Rectal smooth muscle tissue (tissue), 1 donor: ENCODE measurements at regions not wholly inside any gene's neighbourhood (a gene's known extent, or its start where the extent isn't known, plus 50 kb on each side); places are given as distances from the start of the nearest gene placed in this dataset.
"Not testable (repeated sequence)": the region's sequence is repeated elsewhere in the genome, so short reads cannot be mapped to it uniquely, and the experiment has no call there.

Experiments used
- H3K27ac ChIP-seq: one replicate; pipeline ENCODE4 v1.7.0; 2013; ENCODE audit warnings: low read depth, low read length, inconsistent platforms
- H3K27me3 ChIP-seq: one replicate; pipeline ENCODE4 v1.7.0; 2013; ENCODE audit warnings: low read length; ENCODE audit not compliant: control insufficient read depth, insufficient read depth
- H3K36me3 ChIP-seq: one replicate; pipeline ENCODE4 v1.7.0; 2013; ENCODE audit warnings: low read length; ENCODE audit not compliant: control insufficient read depth, insufficient read depth
- H3K4me1 ChIP-seq: one replicate; pipeline ENCODE4 v1.7.0; 2013; ENCODE audit warnings: low read length; ENCODE audit not compliant: control insufficient read depth, insufficient read depth
- H3K4me3 ChIP-seq: one replicate; pipeline ENCODE4 v1.7.0; 2013; ENCODE audit warnings: low read length
- H3K9ac ChIP-seq: one replicate; pipeline ENCODE4 v1.7.0; 2013; ENCODE audit warnings: low read length

DNA sequence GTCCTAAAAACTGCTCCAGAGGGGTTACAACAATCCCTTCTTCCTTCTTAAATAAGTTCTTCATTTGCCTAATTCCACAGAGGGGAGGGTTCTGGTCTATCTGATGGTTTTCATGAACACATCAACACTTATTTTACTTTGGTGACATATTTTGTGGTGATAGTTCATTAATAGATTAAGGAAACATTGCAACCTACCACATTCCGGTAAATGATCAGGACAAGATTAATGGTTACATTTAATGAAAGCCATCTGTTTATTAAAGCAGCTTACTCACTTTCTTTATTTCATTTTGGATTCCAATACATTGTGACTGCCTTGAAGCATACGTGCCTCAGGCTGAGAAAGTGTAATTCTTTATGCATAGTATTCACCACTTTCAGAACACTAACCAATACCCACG, 101.0 kb downstream of the SKIDA1 start:
- H3K4me1 ChIP-seq, result no peaks in the 10 kb centered on the region
- H3K9ac ChIP-seq, result no peak overlapping the region

GRCh38 chr10:21423850-21424249, 101.6 kb downstream of the SKIDA1 start:
- H3K36me3 ChIP-seq, result no peaks in the 10 kb centered on the region
- H3K4me3 ChIP-seq, result no peak overlapping the region
- no peak overlapping the region for H3K9ac ChIP-seq
- H3K4me1 ChIP-seq, result no peaks in the 10 kb centered on the region
- no peaks in the 10 kb centered on the region for H3K27me3 ChIP-seq
- H3K27ac ChIP-seq, result no peak overlapping the region

More for the DNA sequence above, 101.0 kb downstream of the SKIDA1 start:
- H3K27me3 ChIP-seq, result no peaks in the 10 kb centered on the region
- no peaks in the 10 kb centered on the region for H3K36me3 ChIP-seq
- no peak overlapping the region for H3K4me3 ChIP-seq
- no peak overlapping the region for H3K27ac ChIP-seq

DNA sequence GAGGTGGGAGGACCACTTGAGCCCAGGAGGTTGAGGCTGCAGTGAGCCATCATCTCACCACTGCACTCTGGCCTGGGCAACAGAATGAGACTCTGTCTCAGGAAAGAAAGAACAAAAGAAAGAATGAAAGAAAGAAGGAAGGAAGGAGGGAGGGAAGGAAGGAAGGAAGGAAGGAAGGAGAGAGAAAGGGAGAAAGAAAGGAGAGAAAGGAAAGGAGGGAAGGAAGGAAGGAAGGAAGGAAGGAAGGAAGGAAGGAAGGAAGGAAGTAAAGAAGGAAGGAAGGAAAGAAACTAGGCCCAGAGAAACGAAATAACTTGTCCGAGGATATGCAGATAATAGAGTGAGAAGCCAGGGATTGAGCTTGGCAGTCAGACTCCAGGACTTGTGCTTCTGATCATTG, 102.1 kb downstream of the SKIDA1 start:
- H3K4me3 ChIP-seq, result no peak overlapping the region
- no peak overlapping the region for H3K9ac ChIP-seq
- no peak overlapping the region for H3K27ac ChIP-seq
- no peaks in the 10 kb centered on the region for H3K36me3 ChIP-seq
- H3K27me3 ChIP-seq, result no peaks in the 10 kb centered on the region
- H3K4me1 ChIP-seq, result no peaks in the 10 kb centered on the region

DNA sequence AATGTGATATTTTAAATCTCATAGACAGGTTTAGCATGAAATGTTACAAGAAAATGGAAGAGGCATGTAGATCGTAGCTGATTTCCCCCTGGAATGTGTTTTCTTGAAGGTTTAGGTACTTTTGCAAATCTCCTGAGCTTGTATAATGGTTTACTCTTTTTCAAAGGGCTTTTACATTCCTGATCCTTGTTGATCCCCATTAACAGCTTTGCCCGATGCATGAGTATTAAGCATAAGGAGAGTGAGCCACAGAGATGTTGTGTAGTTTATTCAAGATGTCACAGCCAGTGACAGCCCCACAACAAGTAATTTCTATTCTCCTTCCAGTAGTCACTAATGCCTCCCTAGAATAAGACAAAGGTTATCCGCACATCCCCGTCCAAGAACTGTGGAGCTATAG, 103.7 kb downstream of the SKIDA1 start:
- Histone ChIP-seq H3K4me1 (no peaks in the 10 kb centered on the region), H3K9ac (no peak overlapping the region), H3K27ac (no peak overlapping the region), H3K27me3 (no peaks in the 10 kb centered on the region), H3K36me3 (no peaks in the 10 kb centered on the region), H3K4me3 (no peak overlapping the region)

- Histone ChIP-seq H3K27ac (no peak overlapping the region), H3K4me3 (no peak overlapping the region), H3K27me3 (no peaks in the 10 kb centered on the region), H3K36me3 (no peaks in the 10 kb centered on the region), H3K9ac (no peak overlapping the region), H3K4me1 (no peaks in the 10 kb centered on the region)
Observed at GRCh38 chr10:21421016-21421415, 104.5 kb downstream of the SKIDA1 start.

DNA sequence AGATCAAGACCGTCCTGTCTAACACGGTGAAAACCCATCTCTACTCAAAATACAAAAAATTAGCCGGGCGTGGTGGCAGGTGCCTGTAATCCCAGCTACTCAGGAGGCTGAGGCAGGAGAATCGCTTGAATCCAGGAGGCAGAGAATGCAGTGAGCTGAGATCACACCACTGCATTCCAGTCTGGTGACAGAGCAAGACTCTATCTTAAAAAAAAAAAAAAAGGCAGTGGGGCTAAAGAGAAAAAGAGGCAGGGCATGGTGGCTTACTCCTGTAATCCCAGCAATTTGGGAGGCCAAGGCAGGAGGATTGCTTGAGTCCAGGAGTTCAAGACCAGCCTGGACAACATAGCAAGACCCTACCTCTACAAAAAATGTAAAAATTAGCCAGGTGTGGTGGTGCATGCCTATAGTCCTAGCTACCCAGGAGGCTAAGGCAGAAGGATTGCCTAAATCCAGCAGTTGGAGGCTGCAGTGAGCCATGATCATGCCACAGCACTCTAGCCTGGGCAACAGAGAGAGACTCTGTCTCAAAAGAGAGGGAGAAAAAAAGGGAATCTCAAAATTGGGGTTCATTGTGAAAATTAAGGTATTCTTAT, 106.4 kb downstream of the SKIDA1 start:
- H3K4me1 ChIP-seq, H3K4me3 ChIP-seq, H3K9ac ChIP-seq, H3K27ac ChIP-seq, H3K36me3 ChIP-seq, H3K27me3 ChIP-seq: not testable (repeated sequence)

GRCh38 chr10:21417172-21417712, 108.2 kb downstream of the SKIDA1 start:
- Histone ChIP-seq H3K4me3 (no peak overlapping the region), H3K9ac (no peak overlapping the region), H3K4me1 (no peaks in the 10 kb centered on the region), H3K27ac (no peak overlapping the region), H3K36me3 (no peaks in the 10 kb centered on the region), H3K27me3 (no peaks in the 10 kb centered on the region)

GRCh38 chr10:21413680-21414079, 111.8 kb downstream of the SKIDA1 start:
- no peaks in the 10 kb centered on the region for H3K36me3 ChIP-seq
- no peaks in the 10 kb centered on the region for H3K27me3 ChIP-seq
- no peak overlapping the region for H3K4me3 ChIP-seq
- H3K4me1 ChIP-seq, result no peaks in the 10 kb centered on the region
- H3K9ac ChIP-seq, result no peak overlapping the region
- no peak overlapping the region for H3K27ac ChIP-seq

- Histone ChIP-seq H3K36me3 (no peaks in the 10 kb centered on the region), H3K27ac (no peak overlapping the region), H3K9ac (no peak overlapping the region), H3K27me3 (no peaks in the 10 kb centered on the region), H3K4me1 (no peaks in the 10 kb centered on the region), H3K4me3 (no peak overlapping the region)
Observed at GRCh38 chr10:21413268-21413667, 112.2 kb downstream of the SKIDA1 start.

DNA sequence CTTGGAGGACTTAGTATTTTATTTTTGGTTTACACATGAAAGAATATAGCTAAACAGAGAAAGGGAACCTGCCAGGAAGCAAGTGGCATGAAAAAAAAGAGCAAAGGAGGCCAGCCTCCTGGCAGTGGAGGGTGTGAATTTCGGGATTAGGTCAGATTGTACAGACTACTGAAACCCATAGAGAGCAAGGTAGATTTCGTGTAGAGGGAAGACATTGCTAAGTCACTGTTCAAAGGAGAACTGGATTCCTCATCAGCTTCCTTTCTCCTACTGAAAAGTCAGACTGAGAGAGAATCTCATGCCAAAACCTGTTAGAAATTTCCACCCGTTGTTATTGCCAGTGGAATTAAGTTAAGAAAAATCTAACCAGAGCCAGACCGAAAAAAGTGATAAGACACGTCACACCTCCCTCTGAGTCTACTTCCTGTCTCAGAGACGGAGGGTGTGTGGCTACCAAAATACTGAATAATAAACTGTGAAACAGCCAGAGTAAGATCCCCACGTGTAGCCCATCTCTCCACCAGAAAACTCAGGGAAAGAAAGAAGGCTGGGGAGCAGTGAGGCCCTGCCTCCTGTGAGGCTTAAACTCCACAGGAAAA, 118.8 kb downstream of the SKIDA1 start:
- Histone ChIP-seq H3K27ac (no peak overlapping the region), H3K36me3 (no peaks in the 10 kb centered on the region), H3K4me3 (no peak overlapping the region), H3K9ac (no peak overlapping the region), H3K4me1 (no peaks in the 10 kb centered on the region), H3K27me3 (no peaks in the 10 kb centered on the region)

GRCh38 chr10:21405981-21406380, 119.5 kb downstream of the SKIDA1 start:
- H3K27me3 ChIP-seq, result no peaks in the 10 kb centered on the region
- no peaks in the 10 kb centered on the region for H3K36me3 ChIP-seq
- no peaks in the 10 kb centered on the region for H3K4me1 ChIP-seq
- no peak overlapping the region for H3K4me3 ChIP-seq
- H3K9ac ChIP-seq, result no peak overlapping the region
- no peak overlapping the region for H3K27ac ChIP-seq

DNA sequence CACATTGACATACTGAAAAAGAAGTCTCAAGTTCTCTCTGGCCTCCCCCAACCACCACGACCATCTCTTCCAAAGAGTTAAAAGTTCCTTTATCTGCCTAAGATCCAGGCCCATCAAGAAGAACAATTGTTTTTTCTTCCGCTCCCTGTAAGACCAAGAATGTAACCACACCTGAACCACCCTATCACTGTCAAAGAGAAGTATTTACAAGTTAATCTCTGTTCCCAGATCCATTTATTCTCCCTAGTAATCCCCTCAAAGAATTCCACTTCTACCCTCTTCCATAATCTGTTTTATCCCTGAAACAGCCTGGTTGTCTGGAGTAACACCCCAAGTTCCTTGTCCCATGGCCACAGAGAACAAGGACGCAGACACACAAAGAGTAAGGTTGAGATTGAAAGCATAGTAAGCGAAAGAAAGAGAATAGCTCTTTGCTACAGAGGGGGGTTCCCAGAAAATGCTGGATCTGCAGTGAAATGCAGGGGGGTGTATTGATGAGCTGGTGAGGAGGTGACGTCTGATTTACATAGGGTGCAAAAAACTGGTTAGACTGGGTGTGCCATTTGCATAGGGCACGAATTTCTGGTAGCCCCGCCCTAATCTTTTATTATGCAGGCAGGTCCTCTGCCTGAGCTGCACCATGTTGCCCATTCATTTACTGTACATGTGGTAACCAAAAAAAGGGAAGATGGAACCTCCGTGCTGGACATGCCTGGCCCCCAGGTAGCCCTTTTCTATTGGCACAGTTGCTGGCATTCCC, 122.0 kb downstream of the SKIDA1 start:
- Histone ChIP-seq H3K27ac (no peak overlapping the region), H3K4me1 (no peaks in the 10 kb centered on the region), H3K36me3 (no peaks in the 10 kb centered on the region), H3K9ac (no peak overlapping the region), H3K4me3 (no peak overlapping the region), H3K27me3 (no peaks in the 10 kb centered on the region)
